ENCODE measurements at regions not wholly inside any gene's neighbourhood (a gene's known extent, or its start where the extent isn't known, plus 50 kb on each side); places are given as distances from the start of the nearest gene placed in this dataset.

GRCh38 chr15:81595752-81596151, 221.7 kb upstream of the TMC3 start:
- TF ChIP-seq, protein P1, sequence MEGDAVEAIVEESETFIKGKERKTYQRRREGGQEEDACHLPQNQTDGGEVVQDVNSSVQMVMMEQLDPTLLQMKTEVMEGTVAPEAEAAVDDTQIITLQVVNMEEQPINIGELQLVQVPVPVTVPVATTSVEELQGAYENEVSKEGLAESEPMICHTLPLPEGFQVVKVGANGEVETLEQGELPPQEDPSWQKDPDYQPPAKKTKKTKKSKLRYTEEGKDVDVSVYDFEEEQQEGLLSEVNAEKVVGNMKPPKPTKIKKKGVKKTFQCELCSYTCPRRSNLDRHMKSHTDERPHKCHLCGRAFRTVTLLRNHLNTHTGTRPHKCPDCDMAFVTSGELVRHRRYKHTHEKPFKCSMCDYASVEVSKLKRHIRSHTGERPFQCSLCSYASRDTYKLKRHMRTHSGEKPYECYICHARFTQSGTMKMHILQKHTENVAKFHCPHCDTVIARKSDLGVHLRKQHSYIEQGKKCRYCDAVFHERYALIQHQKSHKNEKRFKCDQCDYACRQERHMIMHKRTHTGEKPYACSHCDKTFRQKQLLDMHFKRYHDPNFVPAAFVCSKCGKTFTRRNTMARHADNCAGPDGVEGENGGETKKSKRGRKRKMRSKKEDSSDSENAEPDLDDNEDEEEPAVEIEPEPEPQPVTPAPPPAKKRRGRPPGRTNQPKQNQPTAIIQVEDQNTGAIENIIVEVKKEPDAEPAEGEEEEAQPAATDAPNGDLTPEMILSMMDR (IDR thresholded peaks at IDR 0.05): no peak
- TF ChIP-seq ZMAT4 (CRISPR knock-in tag; IDR thresholded peaks at IDR 0.05) (no peak), GABPB1 (CRISPR knock-in tag; IDR thresholded peaks at IDR 0.05) (no peak), IRF1 (CRISPR knock-in tag; IDR thresholded peaks at IDR 0.05) (no peak), JUN (CRISPR knock-in tag; IDR thresholded peaks at IDR 0.05) (no peak), ATF1 (CRISPR knock-in tag; IDR thresholded peaks at IDR 0.05) (no peak)
- TF ChIP-seq, protein P2, sequence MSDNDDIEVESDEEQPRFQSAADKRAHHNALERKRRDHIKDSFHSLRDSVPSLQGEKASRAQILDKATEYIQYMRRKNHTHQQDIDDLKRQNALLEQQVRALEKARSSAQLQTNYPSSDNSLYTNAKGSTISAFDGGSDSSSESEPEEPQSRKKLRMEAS (CRISPR knock-in tag; IDR thresholded peaks at IDR 0.05): no peak
- TF ChIP-seq, protein P3, sequence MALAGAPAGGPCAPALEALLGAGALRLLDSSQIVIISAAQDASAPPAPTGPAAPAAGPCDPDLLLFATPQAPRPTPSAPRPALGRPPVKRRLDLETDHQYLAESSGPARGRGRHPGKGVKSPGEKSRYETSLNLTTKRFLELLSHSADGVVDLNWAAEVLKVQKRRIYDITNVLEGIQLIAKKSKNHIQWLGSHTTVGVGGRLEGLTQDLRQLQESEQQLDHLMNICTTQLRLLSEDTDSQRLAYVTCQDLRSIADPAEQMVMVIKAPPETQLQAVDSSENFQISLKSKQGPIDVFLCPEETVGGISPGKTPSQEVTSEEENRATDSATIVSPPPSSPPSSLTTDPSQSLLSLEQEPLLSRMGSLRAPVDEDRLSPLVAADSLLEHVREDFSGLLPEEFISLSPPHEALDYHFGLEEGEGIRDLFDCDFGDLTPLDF (CRISPR knock-in tag; IDR thresholded peaks at IDR 0.05): no peak
